ENCODE measurements at regions not wholly inside any gene's neighbourhood (a gene's known extent, or its start where the extent isn't known, plus 50 kb on each side); places are given as distances from the start of the nearest gene placed in this dataset.

DNA sequence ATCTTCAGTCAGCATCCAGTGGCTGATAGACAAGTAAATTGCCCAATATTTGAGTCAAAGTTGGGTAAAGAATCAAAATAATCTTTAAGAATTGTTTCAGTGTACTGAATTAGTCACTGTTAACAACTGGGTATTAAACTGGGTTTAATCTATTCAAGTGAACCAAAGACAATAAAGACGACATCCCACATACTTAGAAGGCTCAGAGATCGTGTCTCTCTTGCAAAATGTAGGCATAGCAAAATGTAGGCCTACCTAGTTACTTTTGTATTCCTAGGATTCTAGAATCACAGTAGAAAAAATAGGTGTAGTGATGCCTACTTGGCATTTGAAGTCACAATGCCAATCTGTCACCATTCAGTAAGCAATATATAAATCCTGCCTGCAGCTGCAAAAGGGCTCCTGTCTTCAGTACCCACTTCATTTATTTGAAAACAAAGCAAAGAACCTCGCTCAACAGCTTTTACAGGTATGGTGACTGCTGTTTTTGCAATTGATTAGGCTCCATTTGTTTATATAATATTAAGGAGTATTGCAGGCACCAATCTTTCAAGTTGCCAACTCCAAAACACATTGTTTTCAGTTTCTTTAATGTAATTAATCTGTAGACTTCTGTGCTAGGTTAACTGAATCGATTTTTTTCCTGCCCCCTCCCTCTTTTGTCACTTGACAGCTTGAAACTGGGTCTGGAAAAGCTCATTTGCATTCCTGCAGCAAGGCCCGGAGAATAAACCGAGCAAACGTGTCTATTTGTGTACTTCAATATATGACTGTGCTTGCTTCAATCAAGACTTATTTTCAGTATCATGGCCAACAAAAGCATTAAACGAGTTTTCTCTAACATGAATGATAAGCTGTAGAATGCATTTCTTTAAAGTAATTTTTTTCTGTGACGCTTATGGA is 1074.9 kb downstream of the TDRD15 start:
- Histone ChIP-seq H3K4me1 (ENCODE audit: control insufficient read depth, insufficient read depth, low read length) (peaks cover 29% of the 10 kb centered on the region), H3K9ac (ENCODE audit: low read depth, low read length) (no peak overlapping the region), H3K4me3 (ENCODE audit: low read depth, low read length) (no peak overlapping the region), H3K36me3 (ENCODE audit: control insufficient read depth, insufficient read depth, low read length) (no peaks in the 10 kb centered on the region), H3K27me3 (ENCODE audit: control insufficient read depth, insufficient read depth, low read length) (no peaks in the 10 kb centered on the region), H3K9me3 (ENCODE audit: control insufficient read depth, insufficient read depth, low read length) (no peaks in the 10 kb centered on the region), H3K27ac (ENCODE audit: low read depth, low read length) (no peak overlapping the region)

DNA sequence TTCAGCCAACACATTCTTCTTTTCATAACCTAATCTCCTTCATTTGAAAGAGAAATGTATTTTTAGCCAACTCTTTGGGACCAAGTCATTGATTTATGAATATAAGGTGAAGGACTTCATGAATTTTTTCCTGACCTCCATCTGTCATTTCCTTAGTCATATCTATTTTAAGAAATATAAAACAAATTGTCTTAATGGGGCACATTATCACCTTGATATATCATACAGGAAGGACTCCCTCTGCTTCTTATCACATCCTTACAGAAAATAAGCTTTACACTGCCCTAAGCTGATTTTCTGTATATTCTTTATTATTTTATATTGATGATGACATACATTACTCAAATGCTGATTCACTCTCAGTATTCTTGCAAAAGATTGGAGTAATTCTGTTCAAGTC is 1076.2 kb downstream of the TDRD15 start:
- Histone ChIP-seq H3K27me3 (ENCODE audit: control insufficient read depth, insufficient read depth, low read length) (no peaks in the 10 kb centered on the region), H3K9ac (ENCODE audit: low read depth, low read length) (no peak overlapping the region), H3K4me1 (ENCODE audit: control insufficient read depth, insufficient read depth, low read length) (peaks cover 18% of the 10 kb centered on the region), H3K9me3 (ENCODE audit: control insufficient read depth, insufficient read depth, low read length) (no peaks in the 10 kb centered on the region; the same call in 1 of the 2 replicates), H3K36me3 (ENCODE audit: control insufficient read depth, insufficient read depth, low read length) (no peaks in the 10 kb centered on the region), H3K27ac (ENCODE audit: low read depth, low read length) (no peak overlapping the region), H3K4me3 (ENCODE audit: low read depth, low read length) (no peak overlapping the region)

DNA sequence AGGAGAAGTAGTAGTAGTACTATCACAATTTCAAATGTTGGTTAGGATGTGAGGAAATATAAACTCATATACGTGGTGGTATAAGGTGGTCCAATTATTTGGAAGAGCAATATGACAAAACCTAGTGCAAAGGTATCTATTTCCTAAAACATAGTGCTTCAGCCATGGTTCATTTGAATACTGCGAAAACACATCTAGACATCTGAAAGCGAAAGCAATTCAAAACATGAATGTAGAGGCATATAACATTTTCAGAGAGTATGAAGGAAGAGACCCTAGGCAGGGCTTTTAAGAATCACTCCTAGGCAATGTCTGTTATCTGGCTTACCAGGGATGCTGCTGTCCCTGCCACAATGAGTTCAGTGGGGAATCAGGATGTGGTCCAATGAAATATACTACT is 1085.8 kb downstream of the TDRD15 start:
- Histone ChIP-seq H3K9me3 (ENCODE audit: control insufficient read depth, insufficient read depth, low read length) (no peaks in the 10 kb centered on the region; the same call in 1 of the 2 replicates), H3K36me3 (ENCODE audit: control insufficient read depth, insufficient read depth, low read length) (no peaks in the 10 kb centered on the region), H3K4me3 (ENCODE audit: low read depth, low read length) (no peak overlapping the region), H3K9ac (ENCODE audit: low read depth, low read length) (no peak overlapping the region), H3K27ac (ENCODE audit: low read depth, low read length) (no peak overlapping the region), H3K27me3 (ENCODE audit: control insufficient read depth, insufficient read depth, low read length) (no peaks in the 10 kb centered on the region), H3K4me1 (ENCODE audit: control insufficient read depth, insufficient read depth, low read length) (no peaks in the 10 kb centered on the region)

DNA sequence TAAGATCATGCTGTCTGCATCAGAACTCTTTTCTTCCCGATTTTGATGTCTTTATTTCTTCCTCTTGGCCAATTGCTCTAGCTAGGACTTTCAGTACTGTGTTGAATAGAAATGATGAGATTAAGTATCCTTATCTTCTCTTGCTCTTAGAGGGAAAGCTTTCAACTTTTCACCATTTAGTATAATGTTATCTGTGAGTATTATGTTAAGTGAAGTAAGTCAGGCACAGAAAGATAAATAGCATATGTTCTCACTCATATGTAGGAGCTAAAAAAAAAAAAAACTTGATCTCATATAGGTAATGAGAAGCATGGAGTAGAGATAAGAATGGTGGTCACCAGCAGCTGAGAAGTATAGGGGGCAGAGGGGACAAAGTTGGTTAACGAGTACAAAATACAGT is 1089.5 kb downstream of the TDRD15 start:
- no peak overlapping the region for H3K4me3 ChIP-seq (ENCODE audit: low read depth, low read length)
- no peaks in the 10 kb centered on the region for H3K36me3 ChIP-seq (ENCODE audit: control insufficient read depth, insufficient read depth, low read length)
- no peak overlapping the region for H3K9ac ChIP-seq (ENCODE audit: low read depth, low read length)
- H3K27ac ChIP-seq (ENCODE audit: low read depth, low read length): no peak overlapping the region
- no peaks in the 10 kb centered on the region for H3K27me3 ChIP-seq (ENCODE audit: control insufficient read depth, insufficient read depth, low read length)
- no peaks in the 10 kb centered on the region; the same call in 1 of the 2 replicates for H3K4me1 ChIP-seq (ENCODE audit: control insufficient read depth, insufficient read depth, low read length)
- H3K9me3 ChIP-seq (ENCODE audit: control insufficient read depth, insufficient read depth, low read length): no peaks in the 10 kb centered on the region

DNA sequence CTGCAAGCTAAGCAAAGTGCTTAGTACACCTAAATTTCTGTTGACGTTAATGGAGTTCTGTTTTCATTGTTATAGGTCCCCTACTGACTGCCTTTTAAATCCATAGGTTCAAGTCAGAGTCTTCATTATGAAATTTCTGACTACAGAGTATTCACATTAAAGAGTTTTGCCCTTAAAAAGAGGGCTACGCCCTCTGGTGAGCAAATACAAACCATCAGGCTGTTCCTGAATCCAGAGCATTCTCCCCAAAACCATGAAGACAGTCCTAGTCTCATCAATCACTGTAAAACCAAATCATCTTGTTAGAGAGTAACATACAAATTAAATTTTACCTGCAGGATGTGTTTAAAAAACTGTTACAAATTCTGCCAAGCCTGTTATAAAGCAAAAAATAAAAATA is 1091.7 kb downstream of the TDRD15 start:
- Histone ChIP-seq H3K4me1 (ENCODE audit: control insufficient read depth, insufficient read depth, low read length) (no peaks in the 10 kb centered on the region; the same call in 1 of the 2 replicates), H3K27ac (ENCODE audit: low read depth, low read length) (no peak overlapping the region), H3K36me3 (ENCODE audit: control insufficient read depth, insufficient read depth, low read length) (no peaks in the 10 kb centered on the region), H3K9me3 (ENCODE audit: control insufficient read depth, insufficient read depth, low read length) (no peaks in the 10 kb centered on the region), H3K4me3 (ENCODE audit: low read depth, low read length) (no peak overlapping the region), H3K9ac (ENCODE audit: low read depth, low read length) (no peak overlapping the region), H3K27me3 (ENCODE audit: control insufficient read depth, insufficient read depth, low read length) (no peaks in the 10 kb centered on the region)

DNA sequence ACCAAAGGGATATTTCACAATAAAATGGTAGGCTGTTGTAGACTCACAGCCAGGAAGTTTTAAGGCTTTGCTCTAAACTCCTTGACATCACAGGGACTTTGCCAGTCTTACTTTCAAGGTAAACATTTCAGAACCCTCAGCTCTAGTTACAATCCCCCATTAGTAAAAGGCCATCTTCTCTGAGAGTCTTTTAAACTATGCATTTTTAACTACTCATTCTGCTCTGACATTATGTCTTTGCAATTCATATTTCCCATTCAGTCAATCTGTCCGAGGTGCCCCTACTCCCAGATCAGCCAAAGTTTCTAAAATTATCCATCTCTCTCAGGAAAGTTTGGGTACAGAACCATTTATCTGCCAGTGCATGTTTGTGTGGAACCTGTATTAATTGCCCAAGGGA is 1094.1 kb downstream of the TDRD15 start:
- no peak overlapping the region for H3K4me3 ChIP-seq (ENCODE audit: low read depth, low read length)
- H3K27me3 ChIP-seq (ENCODE audit: control insufficient read depth, insufficient read depth, low read length): no peaks in the 10 kb centered on the region
- H3K4me1 ChIP-seq (ENCODE audit: control insufficient read depth, insufficient read depth, low read length): no peaks in the 10 kb centered on the region; the same call in 1 of the 2 replicates
- no peaks in the 10 kb centered on the region for H3K9me3 ChIP-seq (ENCODE audit: control insufficient read depth, insufficient read depth, low read length)
- H3K27ac ChIP-seq (ENCODE audit: low read depth, low read length): no peak overlapping the region
- no peaks in the 10 kb centered on the region for H3K36me3 ChIP-seq (ENCODE audit: control insufficient read depth, insufficient read depth, low read length)
- no peak overlapping the region for H3K9ac ChIP-seq (ENCODE audit: low read depth, low read length)

DNA sequence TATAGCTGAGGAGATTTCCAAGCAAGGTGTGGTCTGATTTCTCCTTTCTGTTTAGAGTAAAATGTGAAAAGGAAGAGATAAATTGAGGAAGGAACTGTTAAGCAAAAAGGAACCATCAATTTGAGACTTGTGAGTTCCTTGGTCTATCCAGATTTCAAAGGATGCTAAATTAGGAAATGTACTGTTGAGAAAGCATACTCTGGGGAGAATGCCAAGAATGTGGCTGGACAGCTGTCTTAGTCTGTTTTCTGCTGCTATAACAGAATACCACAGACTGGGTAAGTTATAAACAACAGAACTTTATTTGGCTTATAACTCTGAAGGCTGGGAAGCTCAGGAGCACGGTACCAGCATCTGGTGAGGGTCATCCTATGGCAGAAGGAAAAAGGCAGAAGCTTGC is 1097.2 kb downstream of the TDRD15 start:
- H3K9me3 ChIP-seq (ENCODE audit: control insufficient read depth, insufficient read depth, low read length): peaks cover 16% of the 10 kb centered on the region
- no peaks in the 10 kb centered on the region for H3K27me3 ChIP-seq (ENCODE audit: control insufficient read depth, insufficient read depth, low read length)
- H3K4me1 ChIP-seq (ENCODE audit: control insufficient read depth, insufficient read depth, low read length): no peaks in the 10 kb centered on the region; the same call in 1 of the 2 replicates
- H3K36me3 ChIP-seq (ENCODE audit: control insufficient read depth, insufficient read depth, low read length): no peaks in the 10 kb centered on the region
- no peak overlapping the region for H3K4me3 ChIP-seq (ENCODE audit: low read depth, low read length)
- H3K9ac ChIP-seq (ENCODE audit: low read depth, low read length): no peak overlapping the region
- no peak overlapping the region for H3K27ac ChIP-seq (ENCODE audit: low read depth, low read length)

DNA sequence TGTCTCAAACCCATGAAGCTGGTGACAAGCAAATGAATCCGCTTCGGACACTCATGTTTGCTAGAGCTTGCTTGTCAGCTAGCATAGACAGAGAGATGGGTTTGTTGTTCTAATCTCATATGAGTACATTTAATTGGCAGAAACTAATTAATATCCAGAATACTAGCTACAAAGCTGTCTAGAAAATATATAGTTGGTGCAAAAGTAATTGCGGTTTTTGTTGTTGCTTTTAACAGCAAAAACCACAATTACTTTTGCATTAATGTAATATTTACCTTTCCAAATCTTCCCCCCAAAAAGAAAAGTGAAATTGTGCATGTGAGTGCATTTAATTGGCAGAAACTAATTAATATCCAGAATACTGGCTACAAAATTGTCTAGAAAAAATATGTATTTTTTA is 1115.2 kb downstream of the TDRD15 start:
- H3K27ac ChIP-seq (ENCODE audit: low read depth, low read length): no peak overlapping the region
- H3K4me1 ChIP-seq (ENCODE audit: control insufficient read depth, insufficient read depth, low read length): no peaks in the 10 kb centered on the region
- H3K9me3 ChIP-seq (ENCODE audit: control insufficient read depth, insufficient read depth, low read length): no peaks in the 10 kb centered on the region

DNA sequence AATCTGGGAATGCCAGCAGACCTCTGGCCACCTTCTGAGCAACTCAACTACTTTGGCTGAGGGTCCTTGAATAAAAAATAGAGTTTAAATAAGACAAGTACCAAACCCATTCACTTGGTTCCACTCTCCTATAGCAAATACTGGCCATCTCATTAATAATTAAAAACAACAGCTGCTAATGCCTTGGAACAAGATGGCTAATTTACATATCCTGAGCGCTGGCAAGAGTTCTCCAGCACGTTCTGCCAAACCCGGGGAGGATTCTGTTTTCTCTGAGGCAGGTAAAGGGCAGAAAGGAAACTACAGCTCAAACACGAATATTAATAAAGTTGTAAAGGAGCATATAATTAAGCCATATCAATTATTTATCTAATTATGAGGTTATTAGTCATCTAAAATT is 1123.7 kb downstream of the TDRD15 start:
- Histone ChIP-seq H3K27ac (ENCODE audit: low read depth, low read length) (no peak overlapping the region), H3K9ac (ENCODE audit: low read depth, low read length) (no peak overlapping the region), H3K4me3 (ENCODE audit: low read depth, low read length) (no peak overlapping the region), H3K4me1 (ENCODE audit: control insufficient read depth, insufficient read depth, low read length) (peaks cover 5% of the 10 kb centered on the region; the same call in 1 of the 2 replicates), H3K9me3 (ENCODE audit: control insufficient read depth, insufficient read depth, low read length) (no peaks in the 10 kb centered on the region), H3K27me3 (ENCODE audit: control insufficient read depth, insufficient read depth, low read length) (no peaks in the 10 kb centered on the region), H3K36me3 (ENCODE audit: control insufficient read depth, insufficient read depth, low read length) (no peaks in the 10 kb centered on the region)

More for the DNA sequence above, 1115.2 kb downstream of the TDRD15 start:
- no peak overlapping the region for H3K4me3 ChIP-seq (ENCODE audit: low read depth, low read length)
- no peaks in the 10 kb centered on the region for H3K36me3 ChIP-seq (ENCODE audit: control insufficient read depth, insufficient read depth, low read length)
- no peak overlapping the region for H3K9ac ChIP-seq (ENCODE audit: low read depth, low read length)
- no peaks in the 10 kb centered on the region for H3K27me3 ChIP-seq (ENCODE audit: control insufficient read depth, insufficient read depth, low read length)

DNA sequence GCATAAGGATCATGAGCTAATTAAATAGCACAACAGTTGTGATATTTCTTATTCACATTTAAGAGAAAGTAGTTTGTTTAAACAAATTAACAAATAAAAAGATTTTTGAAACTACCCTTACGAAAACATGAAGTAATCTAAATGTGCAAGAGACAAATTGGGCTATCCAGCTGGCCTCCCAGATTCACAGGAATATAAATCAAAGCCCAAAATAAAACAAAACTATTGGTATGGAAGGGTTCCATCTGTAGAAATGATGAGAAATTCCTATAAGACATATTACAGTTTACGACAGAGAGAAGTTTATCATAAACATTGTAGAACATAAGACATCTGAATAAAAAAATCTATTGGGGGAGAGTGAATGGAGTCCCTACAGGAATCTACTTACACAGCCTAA is 1125.1 kb downstream of the TDRD15 start:
- peaks cover 17% of the 10 kb centered on the region for H3K4me1 ChIP-seq (ENCODE audit: control insufficient read depth, insufficient read depth, low read length)
- H3K9me3 ChIP-seq (ENCODE audit: control insufficient read depth, insufficient read depth, low read length): no peaks in the 10 kb centered on the region
- H3K27ac ChIP-seq (ENCODE audit: low read depth, low read length): no peak overlapping the region
- H3K27me3 ChIP-seq (ENCODE audit: control insufficient read depth, insufficient read depth, low read length): no peaks in the 10 kb centered on the region
- no peak overlapping the region for H3K4me3 ChIP-seq (ENCODE audit: low read depth, low read length)
- no peak overlapping the region for H3K9ac ChIP-seq (ENCODE audit: low read depth, low read length)
- no peaks in the 10 kb centered on the region for H3K36me3 ChIP-seq (ENCODE audit: control insufficient read depth, insufficient read depth, low read length)

DNA sequence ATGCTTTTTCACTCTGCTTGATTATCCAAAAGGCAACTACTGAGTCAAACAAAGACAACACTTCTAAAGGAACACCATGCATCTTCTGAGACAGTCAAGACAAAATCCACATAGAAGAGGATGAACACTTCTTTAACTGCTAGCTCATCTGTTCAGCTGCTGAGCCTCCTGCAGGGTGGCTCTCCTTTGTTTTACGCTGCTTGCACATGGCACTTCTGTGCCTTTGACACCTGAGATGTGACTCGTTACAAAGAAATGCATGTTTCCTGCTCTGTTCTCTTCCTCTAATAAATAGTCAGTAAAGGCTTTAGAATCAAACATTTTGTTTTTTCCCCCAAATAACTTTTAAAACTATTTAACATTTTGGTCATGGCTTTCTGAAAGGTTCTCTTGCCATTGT is 1129.4 kb downstream of the TDRD15 start:
- peaks cover 12% of the 10 kb centered on the region; the same call in 1 of the 2 replicates for H3K4me1 ChIP-seq (ENCODE audit: control insufficient read depth, insufficient read depth, low read length)
- no peak overlapping the region for H3K9ac ChIP-seq (ENCODE audit: low read depth, low read length)
- no peak overlapping the region for H3K4me3 ChIP-seq (ENCODE audit: low read depth, low read length)
- no peaks in the 10 kb centered on the region for H3K27me3 ChIP-seq (ENCODE audit: control insufficient read depth, insufficient read depth, low read length)
- no peaks in the 10 kb centered on the region for H3K9me3 ChIP-seq (ENCODE audit: control insufficient read depth, insufficient read depth, low read length)
- H3K27ac ChIP-seq (ENCODE audit: low read depth, low read length): peak overlapping the region; percentile 22
- no peaks in the 10 kb centered on the region for H3K36me3 ChIP-seq (ENCODE audit: control insufficient read depth, insufficient read depth, low read length)

Measured in HUES48 (cell line).